ENCODE measurements at regions not wholly inside any gene's neighbourhood (a gene's known extent, or its start where the extent isn't known, plus 50 kb on each side); places are given as distances from the start of the nearest gene placed in this dataset.
A peak's percentile ranks its signal among the peaks of the same experiment; 100 is the strongest.

DNA sequence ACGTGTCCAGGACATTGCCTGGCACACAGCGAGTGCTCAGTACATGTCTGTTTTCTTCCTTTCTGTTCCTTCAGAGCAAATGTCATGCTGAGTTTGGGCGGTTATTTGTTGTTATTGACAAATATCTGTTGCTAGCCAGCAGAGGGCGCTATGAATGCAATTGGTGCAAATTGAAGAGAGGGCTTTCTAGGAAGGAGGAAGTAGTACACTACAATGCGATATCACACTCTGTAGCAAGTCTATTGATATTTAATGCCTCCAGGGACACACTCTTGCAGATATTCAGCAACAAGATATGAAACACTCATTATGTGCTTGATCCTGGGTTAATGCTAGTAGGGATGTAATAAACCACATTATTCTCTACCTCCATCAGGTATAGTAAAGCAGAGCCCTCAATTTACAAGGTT is 267.3 kb upstream of the SRRM4 start:
- Mint-ChIP-seq H3K36me3 (ENCODE audit: low read depth) (no peaks in the 10 kb centered on the region), H3K9me3 (no peaks in the 10 kb centered on the region), H3K4me1 (no peaks in the 10 kb centered on the region), H3K27ac (no peak overlapping the region), H3K27me3 (ENCODE audit: insufficient read depth) (peaks cover 5% of the 10 kb centered on the region), H3K4me3 (no peak overlapping the region)
- Histone ChIP-seq H3K4me1 (ENCODE audit: control insufficient read depth, insufficient read depth, low read length) (no peaks in the 10 kb centered on the region), H3K36me3 (ENCODE audit: control insufficient read depth, insufficient read depth, low read length) (no peaks in the 10 kb centered on the region), H3K9me3 (ENCODE audit: control insufficient read depth, low read length) (no peaks in the 10 kb centered on the region), H3K4me3 (ENCODE audit: low read length) (no peak overlapping the region), H3K9ac (ENCODE audit: extremely low read depth, low read length, poor library complexity, severe bottlenecking) (no peak overlapping the region), H3K27ac (ENCODE audit: low read depth, low read length) (no peak overlapping the region), H3K27me3 (ENCODE audit: control insufficient read depth, insufficient read depth, low read length, poor library complexity, severe bottlenecking) (no peaks in the 10 kb centered on the region)
- 19% methylated on average over 5 of the region's 5 CpGs; no CpG with 5 or more reads in 1 of the 2 experiments for WGBS, 2 experiments (ENCODE audit: insufficient coverage in 1 of 2, insufficient read length in 1 of 2)
- TF ChIP-seq, protein P1, sequence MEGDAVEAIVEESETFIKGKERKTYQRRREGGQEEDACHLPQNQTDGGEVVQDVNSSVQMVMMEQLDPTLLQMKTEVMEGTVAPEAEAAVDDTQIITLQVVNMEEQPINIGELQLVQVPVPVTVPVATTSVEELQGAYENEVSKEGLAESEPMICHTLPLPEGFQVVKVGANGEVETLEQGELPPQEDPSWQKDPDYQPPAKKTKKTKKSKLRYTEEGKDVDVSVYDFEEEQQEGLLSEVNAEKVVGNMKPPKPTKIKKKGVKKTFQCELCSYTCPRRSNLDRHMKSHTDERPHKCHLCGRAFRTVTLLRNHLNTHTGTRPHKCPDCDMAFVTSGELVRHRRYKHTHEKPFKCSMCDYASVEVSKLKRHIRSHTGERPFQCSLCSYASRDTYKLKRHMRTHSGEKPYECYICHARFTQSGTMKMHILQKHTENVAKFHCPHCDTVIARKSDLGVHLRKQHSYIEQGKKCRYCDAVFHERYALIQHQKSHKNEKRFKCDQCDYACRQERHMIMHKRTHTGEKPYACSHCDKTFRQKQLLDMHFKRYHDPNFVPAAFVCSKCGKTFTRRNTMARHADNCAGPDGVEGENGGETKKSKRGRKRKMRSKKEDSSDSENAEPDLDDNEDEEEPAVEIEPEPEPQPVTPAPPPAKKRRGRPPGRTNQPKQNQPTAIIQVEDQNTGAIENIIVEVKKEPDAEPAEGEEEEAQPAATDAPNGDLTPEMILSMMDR (conservative IDR thresholded peaks at IDR 0.05) = peak; percentile 88
- peak; percentile 86 for DNase-seq

DNA sequence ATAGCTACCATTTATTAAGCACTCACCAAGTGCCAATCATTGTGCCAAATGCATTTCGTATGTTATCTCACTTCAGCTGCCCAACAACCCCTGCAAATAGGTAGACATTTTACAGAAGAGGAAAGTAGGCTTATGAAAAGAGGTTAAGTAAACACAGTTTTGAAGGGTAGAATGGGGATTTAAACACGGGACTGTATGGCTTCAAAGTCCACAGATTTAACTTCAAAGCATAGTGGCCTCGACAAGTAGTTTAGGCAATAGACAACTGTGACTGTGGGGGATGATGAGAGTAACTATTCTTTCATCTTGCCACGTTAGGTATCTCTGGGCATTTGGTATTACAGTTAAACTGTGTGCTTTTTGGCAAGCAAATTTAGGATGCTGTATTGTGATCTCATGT is 266.8 kb upstream of the SRRM4 start:
- H3K4me3 ChIP-seq (ENCODE audit: low read length) = no peak overlapping the region
- TF ChIP-seq, protein P1 (conservative IDR thresholded peaks at IDR 0.05) = no peak

DNA sequence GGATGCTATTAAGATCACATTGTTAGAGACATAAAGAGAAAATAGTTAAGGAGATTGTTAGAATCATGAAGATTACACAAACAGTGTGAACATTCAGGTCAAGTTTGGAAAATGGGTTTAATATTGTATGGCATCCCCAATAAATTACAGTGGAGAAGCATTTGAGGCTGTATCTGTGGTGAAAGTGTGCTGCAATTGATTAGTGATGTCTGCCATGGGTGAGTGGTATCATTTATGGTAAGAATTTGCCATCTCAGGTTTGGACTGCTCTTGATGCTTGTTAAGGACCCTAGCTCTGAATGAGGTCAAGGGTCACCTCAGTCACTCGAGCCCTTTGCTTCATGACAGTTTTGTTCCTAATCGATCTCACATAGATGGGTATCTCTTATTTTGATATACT is 265.7 kb upstream of the SRRM4 start:
- TF ChIP-seq, protein P1 (conservative IDR thresholded peaks at IDR 0.05) = no peak
- Mint-ChIP-seq H3K27me3 (ENCODE audit: insufficient read depth) (peaks cover under 1% of the 10 kb centered on the region), H3K9me3 (no peaks in the 10 kb centered on the region), H3K27ac (no peak overlapping the region), H3K4me1 (no peaks in the 10 kb centered on the region), H3K36me3 (ENCODE audit: low read depth) (no peaks in the 10 kb centered on the region), H3K4me3 (no peak overlapping the region)
- Histone ChIP-seq H3K4me3 (ENCODE audit: low read length) (no peak overlapping the region), H3K27me3 (ENCODE audit: control insufficient read depth, insufficient read depth, low read length, poor library complexity, severe bottlenecking) (no peaks in the 10 kb centered on the region), H3K9ac (ENCODE audit: extremely low read depth, low read length, poor library complexity, severe bottlenecking) (no peak overlapping the region), H3K36me3 (ENCODE audit: control insufficient read depth, insufficient read depth, low read length) (no peaks in the 10 kb centered on the region), H3K9me3 (ENCODE audit: control insufficient read depth, low read length) (no peaks in the 10 kb centered on the region), H3K27ac (ENCODE audit: low read depth, low read length) (no peak overlapping the region), H3K4me1 (ENCODE audit: control insufficient read depth, insufficient read depth, low read length) (no peaks in the 10 kb centered on the region)
- 80 to 90% methylated on average over 1 to 2 of the region's 2 CpGs for WGBS, 2 experiments (ENCODE audit: insufficient coverage in 1 of 2, insufficient read length in 1 of 2)
- DNase-seq = no peak

More for the DNA sequence above, 266.8 kb upstream of the SRRM4 start:
- H3K27me3 ChIP-seq (ENCODE audit: control insufficient read depth, insufficient read depth, low read length, poor library complexity, severe bottlenecking) = no peaks in the 10 kb centered on the region
- Mint-ChIP-seq H3K36me3 (ENCODE audit: low read depth) (no peaks in the 10 kb centered on the region), H3K27me3 (ENCODE audit: insufficient read depth) (peaks cover 5% of the 10 kb centered on the region), H3K4me1 (no peaks in the 10 kb centered on the region), H3K9me3 (no peaks in the 10 kb centered on the region), H3K4me3 (no peak overlapping the region), H3K27ac (no peak overlapping the region)
- no peak overlapping the region for H3K27ac ChIP-seq (ENCODE audit: low read depth, low read length)
- H3K9me3 ChIP-seq (ENCODE audit: control insufficient read depth, low read length) = no peaks in the 10 kb centered on the region
- no peak for DNase-seq
- no peaks in the 10 kb centered on the region for H3K36me3 ChIP-seq (ENCODE audit: control insufficient read depth, insufficient read depth, low read length)
- H3K9ac ChIP-seq (ENCODE audit: extremely low read depth, low read length, poor library complexity, severe bottlenecking) = no peak overlapping the region
- 67 to 77% methylated on average over 3 to 4 of the region's 4 CpGs for WGBS, 2 experiments (ENCODE audit: insufficient coverage in 1 of 2, insufficient read length in 1 of 2)
- H3K4me1 ChIP-seq (ENCODE audit: control insufficient read depth, insufficient read depth, low read length) = no peaks in the 10 kb centered on the region
